ENCODE measurements at regions not wholly inside any gene's neighbourhood (a gene's known extent, or its start where the extent isn't known, plus 50 kb on each side); places are given as distances from the start of the nearest gene placed in this dataset.

GRCh38 chr7:85806321-85806720, 619.5 kb upstream of the SEMA3D start (continued):
- TF ChIP-seq CEBPZ (IDR thresholded peaks at IDR 0.05; ENCODE audit: borderline replicate concordance, low read depth, low read length) (no peak), ATF1 (CRISPR knock-in tag; IDR thresholded peaks at IDR 0.05) (no peak), ATF1 (tag; IDR thresholded peaks at IDR 0.05) (no peak), SAP30 (IDR thresholded peaks at IDR 0.05; ENCODE audit: borderline replicate concordance, insufficient read depth, low read depth, low read length, poor library complexity, severe bottlenecking) (no peak), FOXM1 (IDR thresholded peaks at IDR 0.05; ENCODE audit: low read depth) (no peak), FOXM1 (CRISPR knock-in tag; IDR thresholded peaks at IDR 0.05; ENCODE audit: low read depth) (no peak), CC2D1A (IDR thresholded peaks at IDR 0.05) (no peak), SRSF1 (IDR thresholded peaks at IDR 0.05; ENCODE audit: low read depth, low read length) (no peak)

- Histone ChIP-seq H3K4me3 (no peak overlapping the region), H3K27me3 (ENCODE audit: control insufficient read depth in 2 of 2, insufficient read depth in 2 of 2, low read length in 2 of 2) (no peaks in the 10 kb centered on the region), H3K9ac (ENCODE audit: insufficient read depth in 1 of 2, low read depth in 2 of 2, low read length in 2 of 2) (no peak overlapping the region), H3K27ac (ENCODE audit: extremely low read depth, low read depth, low read length) (no peak overlapping the region), H3K4me1 (replicated peaks in 1 of 2; ENCODE audit: control insufficient read depth in 2 of 2, insufficient read depth in 2 of 2, low read length in 2 of 2) (no peaks in the 10 kb centered on the region), H4K20me1 (replicated peaks; ENCODE audit: control insufficient read depth, insufficient read depth, low read length) (no peaks in the 10 kb centered on the region), H2AFZ (ENCODE audit: low read depth, low read length) (no peak overlapping the region), H3K36me3 (ENCODE audit: control insufficient read depth, insufficient read depth, low read length) (no peaks in the 10 kb centered on the region), H3K9me1 (ENCODE audit: control insufficient read depth, insufficient read depth, low read length) (no peaks in the 10 kb centered on the region), H3K9me3 (replicated peaks; ENCODE audit: control insufficient read depth, insufficient read depth, low read depth, low read length) (no peaks in the 10 kb centered on the region), H3K4me2 (ENCODE audit: insufficient read depth, low read length) (no peak overlapping the region), H3K79me2 (ENCODE audit: control insufficient read depth, insufficient read depth, low read length) (no peaks in the 10 kb centered on the region)
- in situ Hi-C loops (cut with MboI), result no loop called here
- ChIA-PET POLR2A (no interaction called here), CTCF (ENCODE audit: low intra/inter-chr PET ratio) (no interaction called here)
- ATAC-seq, result no peak
- FAIRE-seq, result no peak
- BruUV-seq (replicated peaks), result no TSS peak
- intact Hi-C loops (cut with micrococcal nuclease), result no loop called here
- DNase-seq (ENCODE audit: extremely low read depth in 1 of 4, low spot score in 3 of 4), result no peak
- TF ChIP-seq ZBED1 (IDR thresholded peaks at IDR 0.05) (no peak), GABPA (tag; conservative IDR thresholded peaks at IDR 0.05; ENCODE audit: low read depth) (no peak), NR0B1 (IDR thresholded peaks at IDR 0.05; ENCODE audit: partially characterized antibody) (no peak), ZKSCAN3 (CRISPR knock-in tag; IDR thresholded peaks at IDR 0.05) (no peak), TEAD1 (CRISPR knock-in tag; IDR thresholded peaks at IDR 0.05) (no peak), RAD51 (IDR thresholded peaks at IDR 0.05; ENCODE audit: borderline replicate concordance, low read depth) (no peak), ZNF76 (CRISPR knock-in tag; IDR thresholded peaks at IDR 0.05; ENCODE audit: borderline replicate concordance) (no peak), ZNF398 (CRISPR knock-in tag; IDR thresholded peaks at IDR 0.05) (no peak), SRF (CRISPR knock-in tag; IDR thresholded peaks at IDR 0.05) (no peak), POU5F1 (IDR thresholded peaks at IDR 0.05; ENCODE audit: borderline replicate concordance, low read depth, low read length, partially characterized antibody) (no peak)
Observed at GRCh38 chr7:85805656-85806055, 618.8 kb upstream of the SEMA3D start.

Data from K562 (cell line).